Mesothelial cell of epicardium (in vitro differentiated cells): ENCODE measurements at regions not wholly inside any gene's neighbourhood (a gene's known extent, or its start where the extent isn't known, plus 50 kb on each side); places are given as distances from the start of the nearest gene placed in this dataset.

Source experiments
- DNase-seq, 2 experiments: peaks; one replicate each; pipeline ENCODE4 v3.0.0; 2021; ENCODE audit warnings: low spot score in 2 of 2; ENCODE audit not compliant: unreplicated experiment in 2 of 2
- H3K27ac Mint-ChIP-seq: 2 replicates; pipeline ENCODE4 v1.8.0; 2021; ENCODE audit warnings: mixed read lengths
- H3K27me3 Mint-ChIP-seq: 2 replicates; pipeline ENCODE4 v1.8.0; 2021; ENCODE audit warnings: low read depth, mixed read lengths
- H3K36me3 Mint-ChIP-seq: 2 replicates; pipeline ENCODE4 v1.8.0; 2021; ENCODE audit warnings: mixed read lengths
- H3K4me1 Mint-ChIP-seq: 2 replicates; pipeline ENCODE4 v1.8.0; 2021; ENCODE audit warnings: mixed read lengths
- H3K4me3 Mint-ChIP-seq: 2 replicates; pipeline ENCODE4 v1.8.0; 2021; ENCODE audit warnings: mild to moderate bottlenecking, moderate library complexity, mixed read lengths
- H3K9me3 Mint-ChIP-seq: 2 replicates; pipeline ENCODE4 v1.8.0; 2021; ENCODE audit warnings: mixed read lengths
- TF ChIP-seq, protein P1 (sequence below): fragments of 200-600 bp; sonication (generic); IDR thresholded peaks from one replicate; pipeline ENCODE4 v1.5.0; 2021; ENCODE audit warnings: antibody characterized with exemption; ENCODE audit not compliant: unreplicated experiment

DNA sequence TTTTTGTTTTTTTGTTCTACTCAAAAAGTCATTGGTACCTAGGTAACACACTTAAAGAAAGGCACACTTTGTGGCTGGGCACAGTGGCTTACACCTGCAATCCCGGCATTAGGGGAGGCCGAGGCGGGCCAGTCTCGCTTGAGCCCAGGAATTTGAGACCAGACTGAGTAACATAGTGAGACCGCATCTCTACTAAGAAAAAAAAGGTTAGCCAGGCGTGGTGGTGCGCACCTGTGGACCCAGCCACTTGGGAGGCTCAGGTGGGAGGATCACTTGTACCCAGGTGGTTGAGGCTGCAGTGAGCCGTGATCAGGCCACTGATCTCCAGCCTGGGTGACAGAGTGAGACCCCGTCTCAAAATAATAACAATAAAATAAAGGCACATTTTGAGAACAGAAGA is 67.4 kb upstream of the BHLHE23 start:
- Mint-ChIP-seq H3K4me3 (no peak overlapping the region), H3K9me3 (peaks cover 25% of the 10 kb centered on the region), H3K4me1 (no peaks in the 10 kb centered on the region), H3K27ac (no peak overlapping the region), H3K36me3 (no peaks in the 10 kb centered on the region), H3K27me3 (peaks cover 75% of the 10 kb centered on the region)
- TF ChIP-seq, protein P1, sequence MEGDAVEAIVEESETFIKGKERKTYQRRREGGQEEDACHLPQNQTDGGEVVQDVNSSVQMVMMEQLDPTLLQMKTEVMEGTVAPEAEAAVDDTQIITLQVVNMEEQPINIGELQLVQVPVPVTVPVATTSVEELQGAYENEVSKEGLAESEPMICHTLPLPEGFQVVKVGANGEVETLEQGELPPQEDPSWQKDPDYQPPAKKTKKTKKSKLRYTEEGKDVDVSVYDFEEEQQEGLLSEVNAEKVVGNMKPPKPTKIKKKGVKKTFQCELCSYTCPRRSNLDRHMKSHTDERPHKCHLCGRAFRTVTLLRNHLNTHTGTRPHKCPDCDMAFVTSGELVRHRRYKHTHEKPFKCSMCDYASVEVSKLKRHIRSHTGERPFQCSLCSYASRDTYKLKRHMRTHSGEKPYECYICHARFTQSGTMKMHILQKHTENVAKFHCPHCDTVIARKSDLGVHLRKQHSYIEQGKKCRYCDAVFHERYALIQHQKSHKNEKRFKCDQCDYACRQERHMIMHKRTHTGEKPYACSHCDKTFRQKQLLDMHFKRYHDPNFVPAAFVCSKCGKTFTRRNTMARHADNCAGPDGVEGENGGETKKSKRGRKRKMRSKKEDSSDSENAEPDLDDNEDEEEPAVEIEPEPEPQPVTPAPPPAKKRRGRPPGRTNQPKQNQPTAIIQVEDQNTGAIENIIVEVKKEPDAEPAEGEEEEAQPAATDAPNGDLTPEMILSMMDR = no peak
- DNase-seq = no peak

DNA sequence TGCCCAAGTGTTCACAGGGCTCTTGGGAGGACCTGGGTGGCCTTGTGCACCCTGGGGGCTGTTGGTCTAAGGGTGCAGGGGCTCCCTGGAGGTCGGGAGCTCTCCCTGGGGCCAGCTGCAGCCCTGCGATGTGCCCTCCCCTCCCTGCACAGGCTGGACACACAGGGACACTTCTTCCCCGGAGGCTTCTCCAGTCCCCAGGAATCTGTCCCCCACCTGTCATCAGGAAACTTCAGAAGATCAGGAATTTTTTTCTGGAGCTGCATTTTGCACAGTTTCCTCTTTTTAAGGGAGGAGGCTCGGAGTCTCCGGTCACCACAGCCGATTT is 66.9 kb upstream of the BHLHE23 start:
- H3K27me3 Mint-ChIP-seq = peaks cover 77% of the 10 kb centered on the region
- H3K4me1 Mint-ChIP-seq = no peaks in the 10 kb centered on the region
- TF ChIP-seq, protein P1 = no peak
- H3K27ac Mint-ChIP-seq = no peak overlapping the region
- no peak overlapping the region for H3K4me3 Mint-ChIP-seq
- no peaks in the 10 kb centered on the region for H3K36me3 Mint-ChIP-seq
- DNase-seq = no peak
- H3K9me3 Mint-ChIP-seq = peaks cover 25% of the 10 kb centered on the region

DNA sequence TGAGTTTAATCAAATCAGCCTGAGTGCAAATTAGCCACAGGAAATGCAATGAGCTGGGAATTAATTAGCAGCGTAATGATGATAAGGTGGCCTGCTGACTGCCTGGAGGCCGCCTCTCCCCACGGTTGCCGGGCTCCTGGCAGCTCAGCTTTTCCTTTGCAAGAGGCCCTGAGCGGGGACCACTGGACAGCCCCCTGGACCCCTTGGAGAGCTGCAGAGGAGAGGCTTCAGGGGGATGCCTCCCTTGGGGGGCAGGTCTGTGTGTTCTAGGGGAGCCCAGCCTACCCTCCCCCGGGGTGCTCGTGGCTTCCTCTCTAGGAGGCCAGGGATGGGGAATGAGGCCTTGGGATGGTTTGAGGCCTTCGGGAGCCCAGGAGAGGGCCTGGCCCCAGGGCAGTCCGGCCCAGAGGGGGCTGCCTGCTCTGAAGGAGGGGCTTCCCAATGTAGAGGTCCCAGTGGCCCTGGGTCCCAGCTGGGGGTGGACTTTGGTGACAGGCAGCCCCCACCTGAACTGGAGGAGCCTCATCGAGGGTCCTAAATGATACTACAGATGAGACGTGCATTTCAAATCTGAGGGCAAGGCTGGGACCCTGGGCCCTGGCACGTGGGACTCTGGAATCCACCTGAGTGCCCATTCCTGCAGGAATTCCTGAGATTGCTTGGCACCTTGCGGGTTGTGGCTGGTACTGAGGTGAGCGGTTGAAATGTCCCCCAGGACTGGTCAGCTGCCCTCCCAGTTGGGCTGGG is 66.4 kb upstream of the BHLHE23 start:
- Mint-ChIP-seq H3K27me3 (peaks cover 74% of the 10 kb centered on the region), H3K36me3 (no peaks in the 10 kb centered on the region), H3K4me3 (no peak overlapping the region), H3K9me3 (peaks cover 20% of the 10 kb centered on the region), H3K4me1 (no peaks in the 10 kb centered on the region), H3K27ac (no peak overlapping the region)
- TF ChIP-seq, protein P1 = no peak
- no peak for DNase-seq

DNA sequence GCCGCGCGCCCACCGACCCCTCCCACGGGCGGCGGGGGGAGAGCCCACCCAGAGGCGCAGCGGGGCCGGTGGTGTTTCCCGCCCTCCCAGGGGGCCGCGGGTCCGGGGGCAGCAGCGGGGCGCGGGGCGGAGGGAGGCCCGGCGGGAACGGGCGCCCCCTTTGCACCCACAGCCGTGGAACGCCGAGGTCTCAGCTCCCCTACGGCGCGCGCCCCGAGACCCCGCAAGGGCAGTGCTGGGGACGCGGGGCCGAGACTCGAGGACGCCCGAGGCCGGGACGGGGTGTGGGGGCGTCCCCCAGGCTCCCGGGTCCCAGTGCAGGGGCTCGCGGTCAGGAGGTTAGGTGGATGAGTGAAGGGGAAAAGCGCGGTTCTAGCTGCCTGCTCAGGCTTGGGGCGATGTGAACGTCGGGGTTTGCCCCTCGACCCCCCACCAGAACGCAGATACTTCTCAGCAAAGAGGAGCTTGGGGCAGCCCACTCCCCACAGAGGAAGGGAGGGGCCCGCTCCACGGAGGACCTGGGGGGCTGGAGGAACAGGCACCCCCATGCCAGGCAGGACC is 65.5 kb upstream of the BHLHE23 start:
- no peak for DNase-seq
- Mint-ChIP-seq H3K9me3 (peaks cover 11% of the 10 kb centered on the region), H3K36me3 (no peaks in the 10 kb centered on the region), H3K27me3 (peaks cover 77% of the 10 kb centered on the region), H3K27ac (no peak overlapping the region), H3K4me3 (no peak overlapping the region), H3K4me1 (no peaks in the 10 kb centered on the region)
- TF ChIP-seq, protein P1 = no peak

DNA sequence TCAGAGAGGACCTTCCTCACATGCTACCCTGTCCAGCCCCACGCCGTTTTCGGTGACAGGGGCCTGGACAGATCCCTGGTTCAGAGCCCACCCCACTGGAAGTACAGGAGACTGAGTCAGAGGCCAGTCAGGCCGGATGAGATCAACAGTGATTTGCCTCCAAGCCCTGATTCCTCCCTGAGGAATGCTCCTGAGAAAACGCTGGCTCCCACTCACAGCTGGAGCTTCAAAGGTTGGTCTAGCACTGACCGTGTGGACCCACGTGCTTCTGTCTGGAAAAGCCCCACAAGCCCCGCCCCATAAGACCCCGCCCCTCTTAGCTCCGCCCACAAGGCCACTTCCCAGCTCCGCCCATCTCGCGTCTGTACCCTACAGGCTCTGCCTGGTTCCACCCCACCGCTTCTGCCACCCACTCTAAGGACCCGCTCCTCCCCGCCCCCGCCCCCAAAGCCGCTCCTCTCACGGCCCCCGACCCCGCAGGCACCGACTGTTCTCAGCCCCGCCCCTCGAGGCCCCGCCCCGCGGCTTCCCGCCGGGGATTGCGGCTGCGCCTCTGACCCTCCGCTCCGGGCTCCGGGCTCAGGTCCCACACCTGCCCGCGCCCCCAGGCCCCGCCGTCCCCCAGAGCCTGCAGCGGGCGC is 64.9 kb upstream of the BHLHE23 start:
- H3K4me1 Mint-ChIP-seq = no peaks in the 10 kb centered on the region
- H3K4me3 Mint-ChIP-seq = no peak overlapping the region
- TF ChIP-seq, protein P1 = no peak
- peaks cover 79% of the 10 kb centered on the region for H3K27me3 Mint-ChIP-seq
- peaks cover 6% of the 10 kb centered on the region for H3K9me3 Mint-ChIP-seq
- H3K27ac Mint-ChIP-seq = no peak overlapping the region
- H3K36me3 Mint-ChIP-seq = no peaks in the 10 kb centered on the region
- DNase-seq = no peak
